ENCODE measurements at regions not wholly inside any gene's neighbourhood (a gene's known extent, or its start where the extent isn't known, plus 50 kb on each side); places are given as distances from the start of the nearest gene placed in this dataset.

DNA sequence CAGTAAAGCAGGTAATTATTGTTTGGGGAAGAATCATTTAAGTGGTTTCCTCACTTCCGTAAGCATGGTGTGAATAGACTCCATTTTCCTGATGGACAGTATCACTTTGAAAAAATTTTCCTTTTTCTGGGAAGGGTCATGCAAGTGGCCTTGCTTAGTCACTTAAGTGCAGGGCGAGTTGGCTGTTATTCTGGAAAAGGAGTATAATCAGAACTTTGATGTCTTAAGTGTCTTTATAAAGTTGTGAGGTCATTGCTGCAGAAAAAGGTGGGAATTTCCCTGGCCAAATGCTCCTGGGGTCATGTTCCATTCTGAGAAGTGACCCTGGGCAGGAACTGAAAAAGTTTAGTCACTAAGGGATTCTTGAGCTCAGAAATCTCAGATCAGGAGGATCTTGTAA is 146.1 kb upstream of the OTUD4 start:
- TF ChIP-seq, protein P1, sequence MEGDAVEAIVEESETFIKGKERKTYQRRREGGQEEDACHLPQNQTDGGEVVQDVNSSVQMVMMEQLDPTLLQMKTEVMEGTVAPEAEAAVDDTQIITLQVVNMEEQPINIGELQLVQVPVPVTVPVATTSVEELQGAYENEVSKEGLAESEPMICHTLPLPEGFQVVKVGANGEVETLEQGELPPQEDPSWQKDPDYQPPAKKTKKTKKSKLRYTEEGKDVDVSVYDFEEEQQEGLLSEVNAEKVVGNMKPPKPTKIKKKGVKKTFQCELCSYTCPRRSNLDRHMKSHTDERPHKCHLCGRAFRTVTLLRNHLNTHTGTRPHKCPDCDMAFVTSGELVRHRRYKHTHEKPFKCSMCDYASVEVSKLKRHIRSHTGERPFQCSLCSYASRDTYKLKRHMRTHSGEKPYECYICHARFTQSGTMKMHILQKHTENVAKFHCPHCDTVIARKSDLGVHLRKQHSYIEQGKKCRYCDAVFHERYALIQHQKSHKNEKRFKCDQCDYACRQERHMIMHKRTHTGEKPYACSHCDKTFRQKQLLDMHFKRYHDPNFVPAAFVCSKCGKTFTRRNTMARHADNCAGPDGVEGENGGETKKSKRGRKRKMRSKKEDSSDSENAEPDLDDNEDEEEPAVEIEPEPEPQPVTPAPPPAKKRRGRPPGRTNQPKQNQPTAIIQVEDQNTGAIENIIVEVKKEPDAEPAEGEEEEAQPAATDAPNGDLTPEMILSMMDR (IDR thresholded peaks at IDR 0.05 in 8 of 11, conservative IDR thresholded peaks at IDR 0.05 in 3 of 11), result no peak
- no peak for TF ChIP-seq POLR2AphosphoS5 (IDR thresholded peaks at IDR 0.05)
